GM23338 (cell line): ENCODE measurements at regions not wholly inside any gene's neighbourhood (a gene's known extent, or its start where the extent isn't known, plus 50 kb on each side); places are given as distances from the start of the nearest gene placed in this dataset.

Experiments
- ATAC-seq: fragments of 200-7000 bp; cut with Tn5 transposase; 3 replicates; pipeline ENCODE4 v1.9.1; 2020
- DNase-seq: peaks from one replicate; pipeline ENCODE4 v3.0.0-alpha.2; 2015; ENCODE audit warnings: low spot score
- H2AFZ ChIP-seq: fragments of 200-600 bp; sonication (generic); 2 replicates; pipeline ENCODE4 v1.8.0; 2016; ENCODE audit warnings: antibody characterized with exemption, mild to moderate bottlenecking, moderate library complexity
- H3F3A ChIP-seq: fragments of 200-600 bp; sonication (generic); replicated peaks from 2 replicates; pipeline ENCODE4 v1.8.0; 2017; ENCODE audit warnings: antibody characterized with exemption, mixed run types, low read depth
- H3K27ac ChIP-seq: fragments of 200-600 bp; sonication (generic); 2 replicates; pipeline ENCODE4 v1.6.1; 2016; ENCODE audit warnings: low read depth
- H3K27me3 ChIP-seq: fragments of 200-600 bp; sonication (generic); 2 replicates; pipeline ENCODE4 v1.8.0; 2016; ENCODE audit warnings: mild to moderate bottlenecking, mixed run types, moderate library complexity; ENCODE audit not compliant: insufficient read depth
- H3K36me3 ChIP-seq: fragments of 200-600 bp; sonication (generic); 2 replicates; pipeline ENCODE4 v1.8.0; 2016; ENCODE audit warnings: mild to moderate bottlenecking; ENCODE audit not compliant: insufficient read depth
- H3K4me1 ChIP-seq: fragments of 200-600 bp; sonication (generic); 2 replicates; pipeline ENCODE4 v1.8.0; 2016; ENCODE audit warnings: mild to moderate bottlenecking, moderate library complexity; ENCODE audit not compliant: insufficient read depth
- H3K4me2 ChIP-seq: fragments of 200-600 bp; sonication (generic); 2 replicates; pipeline ENCODE4 v1.7.1; 2017; ENCODE audit warnings: mixed run types
- H3K4me3 ChIP-seq: fragments of 200-600 bp; sonication (generic); 2 replicates; pipeline ENCODE4 v1.6.1; 2016; ENCODE audit warnings: mixed run types
- H3K79me2 ChIP-seq: fragments of 200-600 bp; sonication (generic); replicated peaks from 2 replicates; pipeline ENCODE4 v1.8.0; 2017; ENCODE audit warnings: mild to moderate bottlenecking; ENCODE audit not compliant: insufficient read depth
- H3K9me2 ChIP-seq: fragments of 200-600 bp; sonication (generic); 2 replicates; pipeline ENCODE4 v1.8.0; 2017; ENCODE audit not compliant: insufficient read depth
- H4K20me1 ChIP-seq: fragments of 200-600 bp; sonication (generic); replicated peaks from 2 replicates; pipeline ENCODE4 v1.8.0; 2017; ENCODE audit warnings: mild to moderate bottlenecking; ENCODE audit not compliant: insufficient read depth
- H3K27ac Mint-ChIP-seq: 2 replicates; pipeline ENCODE4 v1.8.0; 2020; ENCODE audit warnings: inconsistent platforms, mild to moderate bottlenecking, moderate library complexity, mixed read lengths
- H3K27me3 Mint-ChIP-seq: 3 replicates; pipeline ENCODE4 v1.8.0; 2022; ENCODE audit warnings: low read depth, mild to moderate bottlenecking, moderate library complexity, mixed read lengths, inconsistent platforms; ENCODE audit not compliant: insufficient read depth, poor library complexity
- H3K36me3 Mint-ChIP-seq: 3 replicates; pipeline ENCODE4 v1.8.0; 2021; ENCODE audit warnings: low read depth, mild to moderate bottlenecking, inconsistent platforms, moderate library complexity, mixed read lengths
- H3K4me1 Mint-ChIP-seq: 3 replicates; pipeline ENCODE4 v1.8.0; 2020; ENCODE audit warnings: mild to moderate bottlenecking, inconsistent platforms, mixed read lengths
- H3K4me3 Mint-ChIP-seq: 3 replicates; pipeline ENCODE4 v1.8.0; 2021; ENCODE audit warnings: moderate library complexity, mild to moderate bottlenecking, inconsistent platforms, mixed read lengths
- H3K9me3 Mint-ChIP-seq: 3 replicates; pipeline ENCODE4 v1.8.0; 2020; ENCODE audit warnings: moderate library complexity, mild to moderate bottlenecking, inconsistent platforms, mixed read lengths
- CREB1 ChIP-seq: fragments of 250-450 bp; sonication (Bioruptor Pico); IDR thresholded peaks from 2 replicates; pipeline ENCODE4 v1.5.0; 2020; ENCODE audit warnings: low read depth, mild to moderate bottlenecking, moderate library complexity
- CTCF ChIP-seq, 2 experiments: fragments of 200-600 bp in 1 of 2; sonication (generic) in 1 of 2; conservative IDR thresholded peaks; 2 replicates each; pipeline versions ENCODE4 v1.5.1 to v1.6.1; 2016 to 2017; ENCODE audit warnings: antibody characterized with exemption in 2 of 2, low read depth in 2 of 2, mild to moderate bottlenecking in 2 of 2, moderate library complexity in 1 of 2
- EZH2phosphoT487 ChIP-seq: fragments of 200-600 bp; sonication (generic); IDR thresholded peaks from one replicate; pipeline ENCODE4 v1.8.1; 2018; ENCODE audit warnings: antibody characterized with exemption; ENCODE audit not compliant: unreplicated experiment
- JUNB ChIP-seq: IDR thresholded peaks from one replicate; pipeline ENCODE4 v1.6.1; 2016; ENCODE audit warnings: antibody characterized with exemption; ENCODE audit not compliant: unreplicated experiment
- POLR2AphosphoS5 ChIP-seq: IDR thresholded peaks from 2 replicates; pipeline ENCODE4 v1.6.1; 2016; ENCODE audit warnings: antibody characterized with exemption, low read depth
- STAT1 ChIP-seq: IDR thresholded peaks from one replicate; pipeline ENCODE4 v1.6.1; 2016; ENCODE audit warnings: antibody characterized with exemption; ENCODE audit not compliant: unreplicated experiment
- ZNF331 ChIP-seq: fragments of 250-450 bp; sonication (Bioruptor Pico); IDR thresholded peaks from 2 replicates; pipeline ENCODE4 v1.5.0; 2020; ENCODE audit warnings: low read depth, mild to moderate bottlenecking, moderate library complexity
- TF ChIP-seq, protein P1 (sequence below): IDR thresholded peaks from 2 replicates; pipeline ENCODE4 v1.6.1; 2016; ENCODE audit warnings: antibody characterized with exemption
- TF ChIP-seq, protein P2 (sequence below): IDR thresholded peaks from one replicate; pipeline ENCODE4 v1.6.1; 2018; ENCODE audit warnings: antibody characterized with exemption; ENCODE audit not compliant: unreplicated experiment

GRCh38 chr6:169075211-169075914, 178.3 kb downstream of the THBS2 start:
- Mint-ChIP-seq H3K27ac (no peak overlapping the region), H3K9me3 (no peaks in the 10 kb centered on the region; the same call in 2 of the 3 replicates), H3K36me3 (no peaks in the 10 kb centered on the region), H3K4me3 (no peak overlapping the region), H3K4me1 (no peaks in the 10 kb centered on the region; the same call in 1 of the 3 replicates), H3K27me3 (peaks cover 3% of the 10 kb centered on the region)
- Histone ChIP-seq H3K9me2 (no peaks in the 10 kb centered on the region), H4K20me1 (no peaks in the 10 kb centered on the region), H2AFZ (no peak overlapping the region), H3K4me3 (no peak overlapping the region), H3K36me3 (no peaks in the 10 kb centered on the region), H3K4me2 (no peak overlapping the region), H3F3A (no peaks in the 10 kb centered on the region), H3K27me3 (no peaks in the 10 kb centered on the region), H3K4me1 (no peaks in the 10 kb centered on the region), H3K79me2 (no peaks in the 10 kb centered on the region), H3K27ac (no peak overlapping the region)
- DNase-seq: no peak
- TF ChIP-seq EZH2phosphoT487: no peak
- TF ChIP-seq, protein P1, sequence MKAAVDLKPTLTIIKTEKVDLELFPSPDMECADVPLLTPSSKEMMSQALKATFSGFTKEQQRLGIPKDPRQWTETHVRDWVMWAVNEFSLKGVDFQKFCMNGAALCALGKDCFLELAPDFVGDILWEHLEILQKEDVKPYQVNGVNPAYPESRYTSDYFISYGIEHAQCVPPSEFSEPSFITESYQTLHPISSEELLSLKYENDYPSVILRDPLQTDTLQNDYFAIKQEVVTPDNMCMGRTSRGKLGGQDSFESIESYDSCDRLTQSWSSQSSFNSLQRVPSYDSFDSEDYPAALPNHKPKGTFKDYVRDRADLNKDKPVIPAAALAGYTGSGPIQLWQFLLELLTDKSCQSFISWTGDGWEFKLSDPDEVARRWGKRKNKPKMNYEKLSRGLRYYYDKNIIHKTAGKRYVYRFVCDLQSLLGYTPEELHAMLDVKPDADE: no peak
- no peak for TF ChIP-seq CREB1 (CRISPR knock-in tag)
- no peak for TF ChIP-seq CTCF (conservative IDR thresholded peaks at IDR 0.05; ENCODE audit: low read depth in 2 of 2)
- no peak for TF ChIP-seq POLR2AphosphoS5
- ATAC-seq: no peak

DNA sequence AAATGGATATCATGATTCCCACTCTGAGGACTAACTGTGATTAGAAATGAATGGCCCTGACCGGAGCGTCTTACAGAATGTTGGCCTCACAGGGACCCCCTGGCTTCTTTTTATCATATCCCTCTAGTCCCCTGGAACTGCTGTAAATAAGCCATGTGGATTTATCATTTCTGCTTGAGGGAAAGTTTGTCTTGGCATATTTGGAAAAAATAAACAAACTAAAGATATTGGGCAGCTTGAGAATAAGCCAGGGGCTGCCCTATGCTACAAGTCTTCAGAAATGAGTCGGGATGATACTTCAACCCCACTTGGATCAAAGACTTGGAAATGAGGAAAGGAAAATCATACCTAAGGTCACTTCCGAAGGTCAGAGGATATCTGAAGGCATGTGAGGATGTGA, 179.1 kb downstream of the THBS2 start:
- Histone ChIP-seq H3K27me3 (no peaks in the 10 kb centered on the region), H3K27ac (no peak overlapping the region), H3K9me2 (no peaks in the 10 kb centered on the region), H3K36me3 (no peaks in the 10 kb centered on the region), H3F3A (no peaks in the 10 kb centered on the region), H2AFZ (no peak overlapping the region), H4K20me1 (no peaks in the 10 kb centered on the region), H3K4me1 (no peaks in the 10 kb centered on the region), H3K4me2 (no peak overlapping the region), H3K4me3 (no peak overlapping the region), H3K79me2 (no peaks in the 10 kb centered on the region)
- Mint-ChIP-seq H3K27me3 (peaks cover 3% of the 10 kb centered on the region), H3K4me1 (no peaks in the 10 kb centered on the region; the same call in 1 of the 3 replicates), H3K9me3 (no peaks in the 10 kb centered on the region; the same call in 2 of the 3 replicates), H3K4me3 (no peak overlapping the region), H3K36me3 (no peaks in the 10 kb centered on the region), H3K27ac (no peak overlapping the region)
- no peak for DNase-seq
- TF ChIP-seq POLR2AphosphoS5: no peak
- TF ChIP-seq STAT1: no peak
- no peak for TF ChIP-seq ZNF331 (CRISPR knock-in tag)
- no peak for TF ChIP-seq JUNB
- TF ChIP-seq, protein P2, sequence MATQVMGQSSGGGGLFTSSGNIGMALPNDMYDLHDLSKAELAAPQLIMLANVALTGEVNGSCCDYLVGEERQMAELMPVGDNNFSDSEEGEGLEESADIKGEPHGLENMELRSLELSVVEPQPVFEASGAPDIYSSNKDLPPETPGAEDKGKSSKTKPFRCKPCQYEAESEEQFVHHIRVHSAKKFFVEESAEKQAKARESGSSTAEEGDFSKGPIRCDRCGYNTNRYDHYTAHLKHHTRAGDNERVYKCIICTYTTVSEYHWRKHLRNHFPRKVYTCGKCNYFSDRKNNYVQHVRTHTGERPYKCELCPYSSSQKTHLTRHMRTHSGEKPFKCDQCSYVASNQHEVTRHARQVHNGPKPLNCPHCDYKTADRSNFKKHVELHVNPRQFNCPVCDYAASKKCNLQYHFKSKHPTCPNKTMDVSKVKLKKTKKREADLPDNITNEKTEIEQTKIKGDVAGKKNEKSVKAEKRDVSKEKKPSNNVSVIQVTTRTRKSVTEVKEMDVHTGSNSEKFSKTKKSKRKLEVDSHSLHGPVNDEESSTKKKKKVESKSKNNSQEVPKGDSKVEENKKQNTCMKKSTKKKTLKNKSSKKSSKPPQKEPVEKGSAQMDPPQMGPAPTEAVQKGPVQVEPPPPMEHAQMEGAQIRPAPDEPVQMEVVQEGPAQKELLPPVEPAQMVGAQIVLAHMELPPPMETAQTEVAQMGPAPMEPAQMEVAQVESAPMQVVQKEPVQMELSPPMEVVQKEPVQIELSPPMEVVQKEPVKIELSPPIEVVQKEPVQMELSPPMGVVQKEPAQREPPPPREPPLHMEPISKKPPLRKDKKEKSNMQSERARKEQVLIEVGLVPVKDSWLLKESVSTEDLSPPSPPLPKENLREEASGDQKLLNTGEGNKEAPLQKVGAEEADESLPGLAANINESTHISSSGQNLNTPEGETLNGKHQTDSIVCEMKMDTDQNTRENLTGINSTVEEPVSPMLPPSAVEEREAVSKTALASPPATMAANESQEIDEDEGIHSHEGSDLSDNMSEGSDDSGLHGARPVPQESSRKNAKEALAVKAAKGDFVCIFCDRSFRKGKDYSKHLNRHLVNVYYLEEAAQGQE: no peak
- no peak for ATAC-seq
